Epithelial cell of proximal tubule (primary cell): ENCODE measurements at regions not wholly inside any gene's neighbourhood (a gene's known extent, or its start where the extent isn't known, plus 50 kb on each side); places are given as distances from the start of the nearest gene placed in this dataset.

ENCODE experiments used
- DNase-seq: peaks from one replicate; pipeline ENCODE4 v3.0.0-alpha.2; 2011; ENCODE audit warnings: low read depth
- H3K4me3 ChIP-seq: 2 replicates; pipeline ENCODE4 v1.5.1; 2011; ENCODE audit warnings: low read depth, mild to moderate bottlenecking, low read length
- CTCF ChIP-seq: conservative IDR thresholded peaks from 2 replicates; pipeline ENCODE4 v1.5.1; 2012; ENCODE audit warnings: low read depth, mild to moderate bottlenecking, low read length

DNA sequence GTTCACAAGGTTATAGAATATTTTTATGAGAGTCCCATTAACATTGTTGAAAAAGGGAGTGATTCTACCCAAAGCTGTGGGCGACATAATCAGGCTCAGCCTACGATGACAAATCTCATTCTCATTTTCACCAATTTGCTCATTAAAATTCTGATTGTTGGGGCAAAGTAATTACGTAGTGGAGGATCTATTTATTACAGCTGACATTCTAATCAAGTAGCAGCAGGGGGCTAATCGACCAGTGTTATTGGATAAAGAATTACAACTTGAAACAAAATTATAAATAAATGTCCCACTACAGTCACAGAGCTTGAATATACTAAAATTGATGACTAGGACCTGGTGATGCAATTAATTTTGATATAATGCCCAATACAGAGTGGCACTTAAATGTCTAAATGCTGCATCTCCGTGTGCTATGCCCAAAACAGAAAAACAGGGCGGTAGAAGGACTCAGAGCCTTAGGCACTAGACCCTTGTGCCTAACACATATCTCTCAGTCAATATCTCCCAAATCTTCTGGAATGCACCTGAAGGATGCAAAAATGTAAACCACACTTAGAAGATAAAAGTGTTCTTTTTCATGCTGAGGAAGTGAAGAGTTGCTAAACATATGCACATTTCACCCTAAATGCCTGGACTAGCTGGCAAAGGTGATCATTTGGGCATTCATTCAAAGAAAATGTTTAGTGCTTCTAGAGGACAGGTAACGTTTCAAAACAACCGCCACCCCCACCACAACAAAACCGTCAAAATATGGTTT is 88.3 kb downstream of the CD24 start:
- no peak overlapping the region for H3K4me3 ChIP-seq
- no peak for DNase-seq
- TF ChIP-seq CTCF: no peak

DNA sequence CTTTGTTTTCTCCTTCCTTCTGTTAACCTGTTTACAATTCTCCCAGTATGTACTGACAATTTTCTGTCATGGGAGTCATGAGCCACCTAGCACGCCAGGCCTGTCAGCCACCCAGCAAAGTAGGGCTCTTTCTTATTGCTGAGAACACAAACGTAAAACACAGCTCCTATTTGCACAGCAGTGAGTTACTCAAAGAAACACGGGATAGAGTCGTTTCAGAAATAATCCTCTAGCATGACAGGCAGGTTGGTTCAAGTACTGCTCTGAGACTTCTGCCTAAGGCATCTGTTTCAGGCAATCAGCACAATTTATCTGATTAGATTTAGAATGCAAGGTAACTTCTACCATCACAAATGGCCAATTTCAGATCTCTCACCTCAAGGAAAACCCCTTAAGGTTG is 88.8 kb downstream of the CD24 start:
- DNase-seq: no peak
- no peak for TF ChIP-seq CTCF
- H3K4me3 ChIP-seq: no peak overlapping the region

- no peak overlapping the region for H3K4me3 ChIP-seq
- no peak for DNase-seq
- TF ChIP-seq CTCF: no peak
Measured at GRCh38 chr6:106884576-106884975, 90.0 kb downstream of the CD24 start.

DNA sequence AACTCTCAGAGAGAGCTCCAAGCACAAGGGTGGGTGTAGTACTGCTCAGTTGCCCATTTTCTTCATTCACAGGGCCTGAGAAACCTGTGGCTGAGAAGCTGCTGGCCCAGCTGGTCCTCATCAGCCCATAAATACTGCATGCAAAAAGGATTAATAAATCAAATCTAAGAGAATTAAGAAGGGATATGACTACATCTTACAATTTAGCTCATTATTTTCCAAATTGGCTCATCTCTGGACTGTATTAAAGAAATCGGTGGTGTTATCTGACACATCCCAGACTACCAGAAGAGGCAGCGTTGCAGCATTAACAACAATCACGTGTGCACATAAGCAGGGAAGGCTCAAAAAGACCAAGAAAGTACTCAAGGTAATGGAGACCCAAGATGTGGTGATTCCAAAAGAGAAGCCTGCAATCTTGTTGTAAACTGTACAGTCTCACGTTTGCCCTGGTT is 90.7 kb downstream of the CD24 start:
- TF ChIP-seq CTCF: peak; percentile 26
- DNase-seq: no peak
- no peak overlapping the region for H3K4me3 ChIP-seq

GRCh38 chr6:106882601-106883518 is 91.7 kb downstream of the CD24 start:
- TF ChIP-seq CTCF: no peak
- no peak for DNase-seq
- no peak overlapping the region for H3K4me3 ChIP-seq

GRCh38 chr6:106882138-106882537 is 92.4 kb downstream of the CD24 start:
- no peak for DNase-seq
- H3K4me3 ChIP-seq: no peak overlapping the region
- no peak for TF ChIP-seq CTCF

- no peak for TF ChIP-seq CTCF
- DNase-seq: no peak
- no peak overlapping the region for H3K4me3 ChIP-seq
Measured at GRCh38 chr6:106880952-106881351, 93.6 kb downstream of the CD24 start.
